Esophagus squamous epithelium (tissue), 5 donors: ENCODE measurements at regions not wholly inside any gene's neighbourhood (a gene's known extent, or its start where the extent isn't known, plus 50 kb on each side); places are given as distances from the start of the nearest gene placed in this dataset.

ENCODE experiments used
- DNase-seq: peaks from one replicate; lab custom pipeline; 2025; lab: John Stamatoyannopoulos, UW
- H3K27ac ChIP-seq, 4 donors: fragments of 200-600 bp; sonication (generic); one replicate each; pipeline ENCODE4 v1.5.1; 2016 to 2019; ENCODE audit warnings: mild to moderate bottlenecking in 1 of 4
- H3K27me3 ChIP-seq, 4 donors: fragments of 200-600 bp; sonication (generic); 1 replicate in 3 of 4; 2 replicates in 1 of 4; pipeline versions ENCODE4 v1.5.1 to v1.6.0; 2017 to 2021; ENCODE audit warnings: antibody characterized with exemption in 1 of 4
- H3K36me3 ChIP-seq, 3 donors: fragments of 200-600 bp; sonication (generic); one replicate each; pipeline ENCODE4 v1.5.1; 2016 to 2019
- H3K4me1 ChIP-seq, 3 donors: fragments of 200-600 bp; sonication (generic); one replicate each; pipeline ENCODE4 v1.5.1; 2017 to 2019
- H3K4me3 ChIP-seq, 4 donors: fragments of 200-600 bp; sonication (generic); 1 replicate in 3 of 4; 2 replicates in 1 of 4; pipeline ENCODE4 v1.5.1; 2016 to 2019; ENCODE audit warnings: mild to moderate bottlenecking in 2 of 4, moderate library complexity in 1 of 4
- H3K9me3 ChIP-seq, 3 donors: fragments of 200-600 bp; sonication (generic); one replicate each; pipeline ENCODE4 v1.5.1; 2016 to 2019
- POLR2A ChIP-seq, 4 donors: fragments of 450-650 bp; IDR thresholded peaks; one replicate each; pipeline ENCODE4 v1.6.1; 2017; ENCODE audit warnings: antibody characterized with exemption in 4 of 4, mild to moderate bottlenecking in 4 of 4, moderate library complexity in 3 of 4
- WGBS, 2 donors: methylation state at CpG; one replicate each; pipeline ENCODE4 v1.1.5; 2018; 5-methylcytosine and 5-hydroxymethylcytosine counted together
- intact Hi-C: fragments of 100-400 bp; cut with DNase I; formaldehyde crosslinking; loops from one replicate; pipeline ENCODE4 v1.15.0; 2022
- TF ChIP-seq, protein P1 (sequence below), 6 experiments: fragments of 450-650 bp in 4 of 6; fragments of 200-600 bp in 2 of 6; sonication (generic) in 2 of 6; IDR thresholded peaks; one replicate each; pipeline ENCODE4 v1.5.1; 2016 to 2019; ENCODE audit warnings: antibody characterized with exemption in 6 of 6, mild to moderate bottlenecking in 4 of 6, moderate library complexity in 4 of 6
- donor health status: DM: yes; HTN: yes; CAD: no.

DNA sequence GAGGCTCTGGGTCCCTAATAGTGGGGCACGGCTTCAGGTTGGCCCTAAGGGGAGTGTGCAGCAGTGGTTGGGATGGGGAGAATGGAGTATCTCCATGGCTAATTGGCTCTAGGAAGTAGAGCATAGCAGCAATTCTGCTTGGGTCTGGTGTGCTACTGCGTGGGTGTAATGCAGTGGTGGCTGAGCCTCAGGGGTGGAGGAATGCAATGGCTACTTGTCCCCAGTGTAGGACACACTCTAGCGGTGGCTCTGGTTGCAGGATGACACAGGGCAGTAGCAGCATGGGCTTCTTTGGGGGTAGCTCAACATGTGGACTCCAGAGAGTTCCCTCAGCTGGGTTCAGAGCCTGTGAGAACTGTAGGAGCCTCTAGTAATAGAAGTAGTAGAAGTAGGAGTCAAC lies 91.2 kb upstream of the FAM78B start:
- H3K4me3 ChIP-seq: no peak overlapping the region
- H3K4me1 ChIP-seq: no peaks in the 10 kb centered on the region
- intact Hi-C loops: no loop called here
- 61 to 76% methylated on average over 2 to 3 of the region's 3 CpGs for WGBS, 2 donors
- no peaks in the 10 kb centered on the region for H3K27me3 ChIP-seq
- peaks cover 0 to 3% (median 0%) of the 10 kb centered on the region in 3 donors for H3K9me3 ChIP-seq
- no peak overlapping the region for H3K27ac ChIP-seq
- no peaks in the 10 kb centered on the region for H3K36me3 ChIP-seq
- TF ChIP-seq, protein P1, sequence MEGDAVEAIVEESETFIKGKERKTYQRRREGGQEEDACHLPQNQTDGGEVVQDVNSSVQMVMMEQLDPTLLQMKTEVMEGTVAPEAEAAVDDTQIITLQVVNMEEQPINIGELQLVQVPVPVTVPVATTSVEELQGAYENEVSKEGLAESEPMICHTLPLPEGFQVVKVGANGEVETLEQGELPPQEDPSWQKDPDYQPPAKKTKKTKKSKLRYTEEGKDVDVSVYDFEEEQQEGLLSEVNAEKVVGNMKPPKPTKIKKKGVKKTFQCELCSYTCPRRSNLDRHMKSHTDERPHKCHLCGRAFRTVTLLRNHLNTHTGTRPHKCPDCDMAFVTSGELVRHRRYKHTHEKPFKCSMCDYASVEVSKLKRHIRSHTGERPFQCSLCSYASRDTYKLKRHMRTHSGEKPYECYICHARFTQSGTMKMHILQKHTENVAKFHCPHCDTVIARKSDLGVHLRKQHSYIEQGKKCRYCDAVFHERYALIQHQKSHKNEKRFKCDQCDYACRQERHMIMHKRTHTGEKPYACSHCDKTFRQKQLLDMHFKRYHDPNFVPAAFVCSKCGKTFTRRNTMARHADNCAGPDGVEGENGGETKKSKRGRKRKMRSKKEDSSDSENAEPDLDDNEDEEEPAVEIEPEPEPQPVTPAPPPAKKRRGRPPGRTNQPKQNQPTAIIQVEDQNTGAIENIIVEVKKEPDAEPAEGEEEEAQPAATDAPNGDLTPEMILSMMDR (IDR thresholded peaks at IDR 0.05): no peak
- TF ChIP-seq POLR2A (IDR thresholded peaks at IDR 0.05): no peak
- DNase-seq: no peak

DNA sequence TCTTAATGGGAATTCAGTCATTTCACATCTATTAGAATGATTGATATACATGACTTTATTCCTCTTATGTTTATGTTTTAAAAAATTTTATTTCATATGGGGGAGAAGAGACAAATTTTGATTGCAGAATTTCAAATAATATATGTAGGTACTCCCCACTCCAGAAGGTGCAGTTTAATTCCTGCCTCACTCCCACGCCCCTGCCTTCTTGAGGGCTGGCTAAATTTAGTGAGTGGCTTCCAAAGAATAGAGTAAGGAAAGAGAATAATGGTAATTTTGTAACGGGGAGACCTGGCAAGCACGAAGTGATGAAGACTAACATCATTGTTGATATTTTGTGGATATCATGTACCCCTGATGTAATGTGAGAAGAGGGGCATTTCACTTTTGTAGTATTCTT lies 94.7 kb upstream of the FAM78B start:
- intact Hi-C loops: no loop called here
- no peak overlapping the region for H3K4me3 ChIP-seq
- 58 to 74% methylated on average over 3 of the region's 3 CpGs for WGBS, 2 donors

DNA sequence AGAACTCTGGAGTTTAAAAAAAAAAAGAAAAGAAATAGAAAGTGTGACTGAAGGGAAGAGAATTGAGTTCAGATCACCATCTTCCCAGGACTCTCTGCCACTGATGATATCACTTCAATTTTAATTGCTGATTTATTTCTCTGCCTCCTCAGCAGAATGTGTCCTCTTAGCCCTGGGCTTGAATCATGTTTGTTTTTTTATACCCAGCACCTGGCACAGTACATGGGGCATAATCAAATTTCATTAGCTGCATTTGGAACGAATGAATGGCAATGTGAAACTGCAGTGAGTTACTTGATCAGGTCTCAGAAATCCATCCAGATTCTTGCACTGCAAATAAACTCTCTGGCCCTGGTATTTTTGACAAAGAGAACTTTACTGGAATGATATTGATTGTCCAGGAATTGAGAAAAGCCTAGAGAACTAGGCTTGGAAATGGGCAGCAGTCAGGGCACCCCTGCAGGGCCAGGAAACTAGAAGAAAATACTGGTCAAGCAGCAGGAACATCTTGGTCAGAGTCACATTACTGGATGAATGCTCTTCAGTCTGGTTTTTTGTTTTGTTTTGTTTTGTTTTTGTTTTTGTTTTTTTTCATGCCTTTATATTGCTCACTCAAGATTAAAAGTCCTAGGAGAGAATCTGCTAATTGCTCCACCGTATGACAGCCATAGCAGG lies 103.8 kb upstream of the FAM78B start:
- no peak overlapping the region for H3K4me3 ChIP-seq
- DNase-seq: no peak
- no peak overlapping the region for H3K27ac ChIP-seq
- no peaks in the 10 kb centered on the region for H3K9me3 ChIP-seq
- intact Hi-C loops: no loop called here
- H3K27me3 ChIP-seq: no peaks in the 10 kb centered on the region
- no peaks in the 10 kb centered on the region for H3K4me1 ChIP-seq
- TF ChIP-seq, protein P1 (IDR thresholded peaks at IDR 0.05): no peak
- no peak for TF ChIP-seq POLR2A (IDR thresholded peaks at IDR 0.05)
- H3K36me3 ChIP-seq: no peaks in the 10 kb centered on the region
- 74 to 75% methylated on average over 2 of the region's 2 CpGs for WGBS, 2 donors

More for the DNA sequence above, 94.7 kb upstream of the FAM78B start:
- Histone ChIP-seq H3K9me3 (no peaks in the 10 kb centered on the region), H3K27me3 (no peaks in the 10 kb centered on the region), H3K27ac (no peak overlapping the region), H3K36me3 (no peaks in the 10 kb centered on the region), H3K4me1 (no peaks in the 10 kb centered on the region)
- no peak for TF ChIP-seq POLR2A (IDR thresholded peaks at IDR 0.05)
- TF ChIP-seq, protein P1 (IDR thresholded peaks at IDR 0.05): no peak
- no peak for DNase-seq

DNA sequence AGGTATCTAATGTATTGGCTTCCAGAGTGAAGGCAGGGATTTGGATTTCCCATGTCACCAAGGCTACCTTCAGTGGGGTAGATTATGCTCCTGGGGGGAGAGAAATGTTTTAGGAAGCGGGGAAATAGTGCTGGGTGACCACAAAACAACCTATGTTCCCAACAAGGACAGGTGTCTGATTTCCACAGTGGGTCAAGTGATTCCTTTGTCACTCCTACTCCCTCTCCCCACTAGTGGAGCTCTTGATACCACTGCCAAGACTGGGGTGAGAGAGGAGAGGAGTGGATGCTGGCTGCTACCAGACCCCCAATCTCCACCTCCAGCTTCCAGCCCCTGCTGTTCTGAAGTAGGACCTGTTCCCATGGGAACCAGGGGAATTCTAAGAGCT lies 104.3 kb upstream of the FAM78B start:
- no peaks in the 10 kb centered on the region for H3K4me1 ChIP-seq
- no peak for TF ChIP-seq POLR2A (IDR thresholded peaks at IDR 0.05)
- TF ChIP-seq, protein P1 (IDR thresholded peaks at IDR 0.05): no peak
- H3K27ac ChIP-seq: no peak overlapping the region
- intact Hi-C loops: no loop called here
- no peak for DNase-seq
- H3K27me3 ChIP-seq: no peaks in the 10 kb centered on the region
- 40 to 43% methylated on average over 1 of the region's 1 CpG for WGBS, 2 donors
- no peaks in the 10 kb centered on the region for H3K36me3 ChIP-seq
- peaks cover 0 to 4% (median 0%) of the 10 kb centered on the region in 3 donors for H3K9me3 ChIP-seq
- no peak overlapping the region for H3K4me3 ChIP-seq

DNA sequence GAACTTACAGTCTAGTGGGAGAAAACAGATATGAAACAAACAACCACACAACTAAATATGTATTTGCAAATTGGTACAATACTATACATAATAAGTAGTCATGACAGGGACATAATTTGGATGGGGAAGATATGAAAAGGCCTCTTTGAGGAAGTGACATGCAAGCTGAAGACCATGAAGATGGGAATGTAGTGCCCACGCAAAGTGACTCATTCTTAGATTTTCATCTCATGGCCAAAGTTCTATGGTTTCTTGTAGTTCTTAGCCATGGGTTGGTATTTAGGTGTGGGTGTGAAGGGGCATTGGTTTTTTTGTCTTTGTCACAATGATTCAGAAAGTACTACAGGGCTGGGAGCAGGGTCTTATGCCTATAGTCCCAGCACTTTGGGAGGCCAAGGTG lies 105.4 kb upstream of the FAM78B start:
- no peaks in the 10 kb centered on the region for H3K27me3 ChIP-seq
- H3K4me1 ChIP-seq: no peaks in the 10 kb centered on the region
- no peaks in the 10 kb centered on the region for H3K36me3 ChIP-seq
- WGBS, 2 donors: 79 to 80% methylated on average over 1 of the region's 1 CpG
- H3K4me3 ChIP-seq: no peak overlapping the region
- H3K9me3 ChIP-seq: peaks cover 0 to 5% (median 0%) of the 10 kb centered on the region in 3 donors
- TF ChIP-seq, protein P1 (IDR thresholded peaks at IDR 0.05): no peak
- TF ChIP-seq POLR2A (IDR thresholded peaks at IDR 0.05): no peak
- no peak for DNase-seq
- intact Hi-C loops: no loop called here
- no peak overlapping the region for H3K27ac ChIP-seq
